GM18508 (cell line): ENCODE measurements at regions not wholly inside any gene's neighbourhood (a gene's known extent, or its start where the extent isn't known, plus 50 kb on each side); places are given as distances from the start of the nearest gene placed in this dataset.
"Not testable (repeated sequence)": the region's sequence is repeated elsewhere in the genome, so short reads cannot be mapped to it uniquely, and the experiment has no call there.

Source experiments
- ATAC-seq: cut with Tn5 transposase; IDR thresholded peaks from one replicate; pipeline ENCODE4 v1.9.1; 2021; ENCODE audit warnings: moderate number of reproducible peaks; ENCODE audit not compliant: insufficient read depth, unreplicated experiment

DNA sequence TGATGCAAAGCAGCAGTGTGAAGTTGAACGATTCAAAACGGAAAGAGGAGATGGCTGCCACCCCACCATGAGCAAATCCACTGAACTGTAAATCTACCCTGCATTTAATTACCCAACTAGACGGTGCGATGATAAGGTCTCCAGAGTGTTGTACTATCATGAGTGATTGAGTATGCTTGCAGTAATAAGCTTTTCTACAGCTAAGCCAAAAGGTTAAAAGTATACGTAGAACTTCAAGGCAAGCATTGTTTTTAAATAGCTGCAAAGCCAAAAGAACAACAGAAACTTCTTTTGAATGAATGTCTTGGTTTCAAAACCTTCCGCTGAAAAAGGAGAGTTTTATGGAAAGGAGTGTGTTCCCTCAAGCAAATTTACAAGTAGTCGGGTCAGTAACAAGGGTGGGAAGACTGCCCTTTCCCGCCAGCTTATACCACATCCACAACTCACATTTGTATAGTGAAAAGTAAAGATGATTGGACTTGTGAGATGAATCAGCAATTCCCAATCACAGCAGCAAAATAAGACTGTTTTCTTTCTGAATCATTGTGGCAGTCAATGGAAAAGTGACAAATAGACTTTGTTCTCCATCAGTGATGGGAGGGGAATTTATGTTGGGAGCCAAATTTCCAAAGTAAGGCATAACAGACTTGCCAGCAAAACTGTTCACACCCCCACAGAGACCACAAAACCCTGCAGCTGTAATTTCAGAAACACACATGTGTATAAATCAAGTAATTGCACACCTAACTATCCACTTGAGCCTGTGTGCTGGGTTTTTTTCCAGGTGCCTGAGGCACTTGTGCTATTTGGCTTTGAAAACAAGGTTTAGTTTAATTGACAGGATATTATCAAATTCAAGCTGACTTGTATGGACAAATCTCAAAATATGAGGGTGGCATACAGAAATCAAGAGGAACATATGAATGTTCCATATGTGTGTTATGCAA is 407.7 kb upstream of the GRAMD2B start:
- no peak for ATAC-seq

DNA sequence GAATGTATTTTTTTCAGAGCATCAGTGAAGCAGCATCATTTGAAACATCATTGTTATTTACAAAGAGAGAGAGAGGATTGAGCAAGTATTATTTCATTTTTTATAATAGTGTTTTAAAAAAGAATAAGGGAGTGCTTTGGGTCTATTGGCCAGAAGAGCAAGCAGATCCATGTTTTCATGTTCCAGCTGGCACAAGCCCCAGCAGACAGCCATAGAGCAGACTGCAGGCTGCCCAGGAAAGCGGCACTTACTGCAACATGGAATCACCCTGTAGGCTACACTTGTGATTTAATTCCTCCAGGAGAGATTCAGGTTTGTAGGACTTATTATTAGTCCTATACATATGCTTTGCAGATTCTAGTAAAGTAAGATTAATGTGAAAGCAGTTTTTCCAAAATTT is 407.0 kb upstream of the GRAMD2B start:
- ATAC-seq = no peak

DNA sequence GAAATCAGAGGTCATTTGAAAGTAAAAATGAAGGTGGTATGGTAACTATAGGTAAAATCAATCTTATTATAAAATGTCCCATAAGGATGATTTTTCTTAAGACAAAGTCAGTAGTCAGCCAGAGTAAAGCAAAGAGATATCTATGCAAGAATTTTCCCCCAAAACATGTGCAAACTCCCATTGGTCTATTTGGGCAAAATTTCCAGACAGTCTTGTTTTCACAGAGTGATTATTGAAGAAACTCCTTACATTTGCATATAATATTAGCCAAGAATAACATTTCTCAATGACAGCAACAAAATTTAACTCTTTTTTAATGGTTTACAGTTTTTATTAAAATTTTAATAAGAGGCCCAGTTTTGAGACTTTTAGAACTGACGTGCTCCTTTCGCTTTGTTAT is 406.1 kb upstream of the GRAMD2B start:
- no peak for ATAC-seq

DNA sequence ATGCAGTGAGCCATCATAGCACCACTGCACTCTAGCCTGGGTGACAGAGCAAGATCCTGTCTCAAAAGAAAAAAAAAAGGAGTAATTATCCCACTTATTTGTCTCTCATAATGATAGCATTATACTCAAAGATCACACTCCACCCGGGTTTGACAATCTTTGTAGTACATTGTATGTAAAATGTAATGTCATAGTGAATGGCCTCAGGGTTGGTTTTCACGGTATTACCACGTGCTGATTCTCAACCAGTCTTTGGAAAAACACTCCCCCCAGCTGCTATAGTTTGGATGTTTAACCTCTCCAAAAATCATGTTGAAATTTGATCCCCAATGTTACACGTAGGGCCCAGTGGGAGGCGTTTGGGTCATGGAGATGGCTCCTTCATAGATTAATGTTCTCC is 402.4 kb upstream of the GRAMD2B start:
- no peak for ATAC-seq

DNA sequence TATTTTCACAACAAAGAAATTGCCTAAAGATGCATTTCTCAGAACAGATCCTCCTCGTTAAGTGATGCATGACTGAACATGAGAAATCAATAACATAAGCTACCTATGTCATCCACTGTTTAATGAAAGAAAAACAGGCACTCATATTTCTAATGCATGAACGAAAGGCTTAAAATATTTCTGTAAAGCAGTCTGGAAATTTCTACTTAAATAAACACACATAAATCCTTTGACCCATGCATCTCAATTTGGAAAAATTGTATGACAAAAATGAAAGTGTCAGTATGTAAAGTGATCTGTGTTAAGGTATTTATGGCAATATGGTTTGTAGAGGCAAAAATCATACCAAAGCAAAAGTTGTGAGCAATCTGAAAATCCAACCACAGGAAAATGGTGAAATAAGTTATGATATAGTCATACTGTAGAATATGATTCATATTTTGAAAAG is 399.2 kb upstream of the GRAMD2B start:
- no peak for ATAC-seq

DNA sequence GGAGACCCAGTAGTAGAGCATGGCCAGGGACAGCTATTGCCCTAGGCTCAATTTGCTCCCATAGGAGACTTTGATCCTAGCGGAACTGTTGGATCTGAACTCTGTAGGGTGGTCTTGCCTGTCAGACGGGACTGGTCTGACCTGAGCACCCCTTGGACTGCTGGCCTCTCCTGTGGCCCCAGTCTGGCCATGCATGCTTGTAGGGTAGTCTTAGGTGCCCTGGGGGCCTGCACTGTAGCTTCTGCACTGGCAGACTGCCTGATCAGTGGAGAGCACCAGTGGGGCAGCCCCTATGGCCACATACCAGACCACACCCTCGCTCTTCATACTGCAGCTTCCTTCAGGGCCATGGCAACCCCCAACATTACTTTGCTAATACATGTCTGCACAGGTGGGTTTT is 396.1 kb upstream of the GRAMD2B start:
- ATAC-seq = no peak

DNA sequence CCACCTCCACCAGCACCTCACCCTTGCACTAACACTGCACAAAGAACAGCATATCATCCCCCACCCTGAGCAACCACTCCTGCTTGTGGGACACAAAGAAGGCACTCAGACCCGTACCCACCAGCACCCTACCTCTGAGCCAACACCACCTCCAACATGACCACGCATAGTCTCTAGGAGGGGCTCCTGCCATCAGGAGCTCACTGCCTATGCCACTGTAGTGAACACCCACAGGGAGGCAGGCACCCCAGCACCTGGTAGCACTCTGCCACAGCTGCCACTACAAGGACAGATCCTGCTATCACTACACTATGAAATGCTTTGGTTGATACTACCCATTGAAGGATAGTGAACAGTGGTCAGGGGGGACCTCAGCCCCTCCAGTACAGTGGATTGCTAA is 395.6 kb upstream of the GRAMD2B start:
- ATAC-seq = no peak

DNA sequence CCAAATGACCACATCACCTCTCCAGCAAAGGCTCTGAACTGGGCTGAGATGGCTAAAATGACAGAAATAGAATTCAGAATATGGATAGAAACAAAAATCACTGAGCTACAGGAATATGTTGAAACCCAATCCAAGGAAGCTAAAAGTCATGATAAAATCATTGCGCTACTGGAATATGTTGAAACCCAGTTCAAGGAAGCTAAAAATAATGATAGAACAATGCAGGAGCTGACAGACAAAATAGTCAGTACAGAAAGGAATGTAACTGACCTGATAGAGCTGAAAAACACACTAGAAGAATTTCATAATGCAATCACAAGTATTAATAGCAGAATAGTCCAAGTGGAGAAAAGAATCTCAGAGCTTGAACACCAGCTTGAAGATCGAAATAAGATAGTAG is 394.9 kb upstream of the GRAMD2B start:
- ATAC-seq = no peak

DNA sequence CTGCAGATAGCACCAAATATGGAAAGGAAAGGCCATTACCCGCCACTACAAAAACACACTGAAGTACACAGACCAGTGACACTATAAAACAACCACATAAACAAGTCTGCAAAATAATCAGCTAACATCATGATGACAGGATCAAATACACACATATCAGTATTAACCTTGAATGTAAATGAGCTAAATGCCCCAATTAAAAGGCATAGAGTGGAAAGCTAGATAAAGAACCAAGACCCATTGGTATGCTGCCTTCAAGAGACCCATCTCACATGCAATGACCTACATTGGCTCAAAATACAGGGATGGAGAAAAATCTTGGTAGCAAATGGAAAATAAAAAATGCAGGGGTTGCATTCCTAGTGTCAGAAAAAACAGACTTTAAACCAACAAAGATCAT is 393.9 kb upstream of the GRAMD2B start:
- not testable (repeated sequence) for ATAC-seq

DNA sequence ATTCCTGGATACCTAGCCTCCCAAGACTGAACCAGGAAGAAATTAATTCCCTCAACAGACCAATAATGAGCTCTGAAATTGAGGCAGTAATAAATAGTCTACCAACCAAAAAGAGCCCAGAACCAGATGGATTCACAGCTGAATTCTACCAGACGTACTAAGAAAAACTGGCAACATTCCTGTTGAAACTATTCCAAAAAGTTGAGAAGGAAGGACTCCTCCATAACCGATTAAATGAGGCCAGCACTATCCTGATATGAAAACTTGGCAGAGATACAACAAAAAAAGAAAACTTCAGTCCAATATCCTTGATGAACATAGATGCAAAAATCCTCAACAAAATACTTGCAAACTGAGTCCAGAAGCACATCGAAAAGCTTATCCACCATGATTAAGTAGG is 392.5 kb upstream of the GRAMD2B start:
- no peak for ATAC-seq

DNA sequence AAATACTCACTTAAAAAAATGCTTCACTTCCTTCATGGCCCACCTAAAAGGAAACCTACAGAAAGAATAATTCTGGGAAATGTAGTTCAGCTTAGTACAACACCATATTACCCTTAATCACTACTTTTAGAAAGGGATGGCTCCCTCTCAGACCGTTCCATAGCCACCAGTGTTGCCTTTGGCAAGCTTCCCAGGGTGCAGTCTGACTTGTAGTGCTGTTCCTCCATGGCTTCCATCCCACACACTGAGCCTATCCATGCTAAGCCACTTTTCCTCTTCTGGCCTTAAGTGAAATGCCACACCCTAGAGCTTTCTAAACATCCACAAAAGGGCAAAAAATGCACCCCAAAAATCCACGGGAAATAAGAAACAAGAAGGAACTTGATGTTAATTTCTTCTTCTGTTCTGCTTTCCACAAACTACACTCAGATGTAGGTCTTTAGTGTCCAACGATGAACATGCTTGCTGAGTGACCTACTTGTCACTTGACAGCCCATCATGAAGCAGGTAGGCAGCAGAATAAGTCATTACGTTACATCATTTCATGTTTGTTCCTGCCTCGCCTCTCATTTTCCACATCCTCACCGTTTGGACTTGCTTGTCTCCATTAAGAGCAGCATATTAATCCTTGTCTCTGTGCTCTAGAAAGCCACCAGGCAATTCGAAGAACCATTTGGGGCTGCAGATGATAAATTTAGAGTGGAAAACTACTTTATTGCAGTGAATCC is 391.1 kb upstream of the GRAMD2B start:
- no peak for ATAC-seq

DNA sequence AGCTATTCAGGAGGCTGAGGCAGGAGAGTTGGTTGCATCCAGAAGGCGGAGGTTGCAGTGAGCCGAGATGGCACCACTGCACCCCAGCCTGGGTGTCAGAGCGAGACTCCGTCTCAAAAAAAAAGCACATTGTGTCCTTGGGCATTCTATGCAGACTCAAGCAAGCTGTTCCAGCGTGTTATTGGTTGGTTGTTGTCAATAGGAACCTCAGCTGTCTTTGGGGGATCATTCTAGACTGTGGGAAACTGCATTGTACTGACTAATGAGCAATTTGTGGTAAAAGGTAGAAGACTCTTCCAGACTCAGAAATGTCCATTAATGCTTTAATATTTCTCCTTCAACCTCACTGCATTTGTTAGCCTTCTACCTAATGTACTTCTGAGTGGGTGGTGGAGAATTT is 379.5 kb upstream of the GRAMD2B start:
- ATAC-seq = no peak

DNA sequence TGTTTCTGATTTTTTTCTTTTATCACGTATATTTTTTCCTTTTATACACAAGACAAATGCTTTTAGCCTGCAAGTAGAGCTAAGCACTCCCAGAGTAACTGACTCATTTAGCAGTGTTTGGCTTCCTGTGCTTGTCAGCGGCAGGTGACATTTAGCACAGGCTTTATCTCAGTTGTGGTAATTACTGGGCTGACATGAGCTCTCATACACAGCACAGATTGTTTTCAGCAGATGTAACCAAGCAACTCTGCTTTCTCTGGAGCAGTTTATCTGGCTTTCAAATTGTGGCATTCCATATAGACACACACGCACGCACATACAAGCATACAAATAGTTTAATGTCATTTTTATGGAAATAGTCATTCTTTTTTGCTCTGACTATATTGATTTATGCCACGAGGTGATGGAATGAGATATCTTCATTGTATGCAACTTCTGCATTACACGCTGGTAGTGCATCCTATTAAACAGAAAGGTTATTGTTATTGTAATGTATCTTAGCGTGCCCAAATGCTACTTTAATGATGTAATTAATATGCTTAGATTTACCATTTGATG is 379.0 kb upstream of the GRAMD2B start:
- ATAC-seq = no peak

DNA sequence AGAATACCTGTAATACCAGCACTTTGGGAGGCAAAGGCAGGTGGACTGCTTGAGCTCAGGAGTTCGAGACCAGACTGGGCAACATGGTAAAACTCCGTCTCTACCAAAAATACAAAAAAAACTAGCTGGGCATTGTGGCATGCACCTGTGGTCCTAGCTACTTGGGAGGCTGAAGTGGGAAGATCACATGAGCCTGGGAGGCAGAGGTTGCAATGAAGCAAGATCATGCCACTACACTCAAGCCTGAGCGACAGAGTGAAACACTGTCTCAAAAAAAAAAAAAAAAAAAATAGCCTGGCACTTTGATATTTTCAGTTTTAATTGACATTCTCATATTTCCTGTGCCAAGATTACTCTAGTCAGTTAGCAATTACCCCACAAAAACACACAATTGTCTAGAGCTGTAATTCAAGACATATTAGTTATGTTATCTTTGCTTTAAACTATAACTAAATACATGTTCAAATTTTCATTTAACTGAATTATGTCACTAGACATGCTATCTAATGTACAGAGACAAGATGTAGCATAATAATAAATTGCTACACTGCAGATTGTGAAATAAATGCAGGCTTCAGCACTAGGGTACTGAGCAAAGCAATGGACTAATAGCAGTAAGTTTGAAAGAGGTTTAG is 378.2 kb upstream of the GRAMD2B start:
- no peak for ATAC-seq

DNA sequence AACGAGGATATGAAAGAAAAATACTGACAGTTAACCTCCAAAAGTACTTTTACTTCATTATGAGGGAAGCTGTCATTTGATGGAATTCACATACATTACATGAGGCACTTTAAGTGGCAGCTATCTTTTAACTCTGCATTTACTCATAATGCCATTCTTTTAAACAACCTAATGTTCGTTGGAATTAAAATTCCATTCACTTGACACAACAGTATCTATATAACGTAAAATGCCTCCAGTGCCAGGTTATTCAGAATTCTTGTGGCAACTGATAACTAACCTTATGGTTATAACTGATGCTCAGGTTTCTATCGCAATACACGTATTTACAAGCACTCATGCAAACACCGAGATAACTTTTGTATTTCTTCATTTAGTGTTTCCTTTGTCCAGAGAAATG is 376.9 kb upstream of the GRAMD2B start:
- ATAC-seq = no peak

DNA sequence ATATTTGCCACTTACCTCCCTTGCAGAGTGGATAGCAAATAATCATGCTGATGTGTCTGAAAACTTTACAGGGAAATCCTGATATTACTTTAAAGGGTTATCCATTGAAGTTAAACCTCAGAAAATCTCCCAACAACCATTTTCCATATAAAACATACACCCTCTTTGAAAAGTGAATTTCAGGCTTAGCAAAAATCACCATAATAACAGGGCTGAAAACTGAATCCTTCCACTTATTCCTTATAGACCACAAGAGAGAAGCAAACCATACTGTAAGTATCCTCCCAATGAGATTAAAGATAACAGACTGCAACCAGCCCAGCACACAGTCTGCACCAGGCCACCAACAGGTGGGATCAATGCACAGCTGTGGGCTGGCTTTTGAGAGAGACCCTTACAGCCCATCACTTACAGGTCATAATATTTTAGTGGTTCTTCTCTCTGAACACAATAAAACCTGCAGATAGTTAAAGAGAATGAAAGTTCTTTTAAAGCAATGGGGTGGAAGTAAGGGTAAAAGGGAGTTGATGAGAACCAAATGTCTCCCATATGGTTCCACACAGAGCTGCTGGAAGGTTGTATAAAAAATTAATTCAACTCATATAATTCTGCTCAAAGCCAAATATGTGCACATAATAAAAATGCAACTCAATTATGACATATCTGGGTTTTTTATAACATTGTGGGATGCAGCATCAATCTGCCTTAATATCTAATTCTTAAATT is 376.2 kb upstream of the GRAMD2B start:
- no peak for ATAC-seq

DNA sequence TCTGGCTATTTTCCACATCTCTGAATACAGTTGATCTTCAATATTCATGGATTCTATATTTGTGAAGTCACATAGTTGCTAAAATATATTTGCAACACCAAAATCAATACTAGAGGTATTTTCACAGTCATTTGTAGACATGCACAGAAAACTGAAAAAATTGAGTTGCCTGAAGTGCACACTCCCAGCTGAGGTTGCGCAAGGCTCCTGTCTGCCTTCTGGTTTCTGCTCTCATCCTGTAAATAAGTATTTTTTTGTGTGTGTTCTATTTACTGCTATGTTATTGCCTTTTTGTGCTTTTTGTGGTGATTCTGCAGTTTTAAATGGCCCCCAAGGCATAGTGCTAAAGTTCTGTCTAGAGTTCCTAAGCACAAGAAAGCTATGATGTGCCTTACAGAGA is 371.1 kb upstream of the GRAMD2B start:
- no peak for ATAC-seq

DNA sequence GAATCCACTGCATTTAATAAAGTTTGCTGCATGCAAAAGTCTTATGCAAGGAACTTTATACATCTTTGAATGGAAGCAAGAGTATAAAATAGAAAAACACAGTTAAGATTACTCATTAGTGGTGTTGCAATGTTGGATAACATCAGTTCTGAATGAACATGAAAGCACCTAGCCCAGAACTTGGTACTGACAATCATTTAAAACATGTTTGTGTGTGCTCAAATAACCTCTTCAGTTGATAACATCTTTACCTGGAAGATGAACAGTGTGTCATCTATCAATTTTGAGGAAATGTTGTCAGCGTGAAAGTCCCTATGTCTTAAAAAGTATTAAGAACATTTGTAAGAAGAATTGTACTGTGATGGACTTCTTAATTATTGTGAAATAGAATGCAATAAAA is 370.4 kb upstream of the GRAMD2B start:
- ATAC-seq = no peak

DNA sequence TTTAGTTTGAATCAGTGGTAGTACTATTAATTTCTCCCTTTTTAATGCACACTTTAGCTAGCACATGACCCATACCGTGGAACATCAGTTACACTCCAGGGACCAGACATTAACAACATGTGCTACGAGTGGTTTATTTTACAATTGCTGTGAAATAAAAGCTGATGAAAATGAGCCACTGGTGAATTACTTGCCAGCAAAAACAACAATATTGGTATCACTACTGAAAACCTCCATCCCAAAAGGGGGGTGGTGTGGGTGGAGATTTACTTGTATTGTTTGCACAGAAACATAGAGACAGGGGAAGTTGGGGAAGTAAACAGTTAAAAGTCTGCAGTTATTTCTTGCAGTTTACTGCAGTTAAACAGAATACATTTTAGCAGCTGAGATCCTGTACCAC is 369.6 kb upstream of the GRAMD2B start:
- ATAC-seq = no peak
